A549 (cell line): ENCODE measurements at regions not wholly inside any gene's neighbourhood (a gene's known extent, or its start where the extent isn't known, plus 50 kb on each side); places are given as distances from the start of the nearest gene placed in this dataset.

ENCODE experiments used
- ATAC-seq, 2 experiments: fragments of 200-7000 bp in 1 of 2; fragments of >200 bp in 1 of 2; cut with Nextera tagmentation in 1 of 2; cut with Tn5 transposase in 1 of 2; 3 replicates each; pipeline versions ENCODE4 v1.8.0 to v1.9.1; 2018 to 2020; ENCODE audit warnings: mild to moderate bottlenecking in 1 of 2, moderate library complexity in 1 of 2
- CTCF ChIA-PET: fragments of 300-600 bp; sonication (Branson Sonifier 250); formaldehyde crosslinking; extraction: SDS; loops from one replicate; lab custom pipeline; 2021; ENCODE audit warnings: antibody characterized with exemption, inconsistent platforms; lab: Yijun Ruan, JAX
- POLR2A ChIA-PET: fragments of 350-600 bp; formaldehyde crosslinking; extraction: SDS; loops from one replicate; lab custom pipeline; 2021; ENCODE audit warnings: antibody characterized with exemption, inconsistent platforms; lab: Yijun Ruan, JAX
- DNase-seq, 2 experiments: peaks; one replicate each; pipeline versions ENCODE4 v3.0.0 to v3.0.0-alpha.2; 2011 to 2016; ENCODE audit warnings: low read depth in 1 of 2, low spot score in 1 of 2
- FAIRE-seq: peaks from 2 replicates; lab custom pipeline; 2011; peaks lifted over from hg19 to GRCh38; lab: Jason Lieb, UNC
- H3K27ac ChIP-seq, 2 experiments: fragments of >200 bp; sonication (Bioruptor Twin); formaldehyde crosslinking; 3 replicates each; pipeline ENCODE4 v1.5.1; 2016 to 2017
- H3K4me1 ChIP-seq: fragments of >200 bp; sonication (Bioruptor Twin); formaldehyde crosslinking; 3 replicates; pipeline ENCODE4 v1.6.1; 2016
- H3K4me2 ChIP-seq: fragments of >200 bp; sonication (Bioruptor Twin); formaldehyde crosslinking; 3 replicates; pipeline ENCODE4 v1.6.1; 2016
- H3K4me3 ChIP-seq: fragments of >200 bp; sonication (Bioruptor Twin); formaldehyde crosslinking; 3 replicates; pipeline ENCODE4 v1.5.1; 2016
- H3K9me3 ChIP-seq: fragments of >200 bp; sonication (Bioruptor Twin); formaldehyde crosslinking; 3 replicates; pipeline ENCODE4 v1.6.1; 2016
- BHLHE40 ChIP-seq: IDR thresholded peaks from 2 replicates; pipeline ENCODE4 v1.6.1; 2012; ENCODE audit warnings: low read depth, low read length, inconsistent platforms
- CBX2 ChIP-seq: fragments of 200-600 bp; sonication (generic); IDR thresholded peaks from 2 replicates; pipeline ENCODE4 v1.6.1; 2016; ENCODE audit warnings: low read depth, mild to moderate bottlenecking, borderline replicate concordance
- CHD2 ChIP-seq: fragments of 150-350 bp; IDR thresholded peaks from 2 replicates; pipeline ENCODE4 v1.6.1; 2014; ENCODE audit warnings: low read length; ENCODE audit not compliant: partially characterized antibody
- CTCF ChIP-seq: fragments of >200 bp; sonication (Bioruptor Twin); formaldehyde crosslinking; IDR thresholded peaks from 3 replicates; pipeline ENCODE4 v1.5.1; 2016
- EHF ChIP-seq: fragments of 250-450 bp; sonication (Bioruptor Pico); IDR thresholded peaks from 2 replicates; pipeline ENCODE4 v1.5.0; 2020; ENCODE audit warnings: mild to moderate bottlenecking
- ESRRA ChIP-seq: fragments of 150-350 bp; IDR thresholded peaks from 2 replicates; pipeline ENCODE4 v1.6.1; 2014; ENCODE audit warnings: mild to moderate bottlenecking, low read length, borderline replicate concordance
- FOSB ChIP-seq: fragments of 250-450 bp; sonication (Bioruptor Pico); IDR thresholded peaks from 2 replicates; pipeline ENCODE4 v1.5.0; 2020; ENCODE audit warnings: mild to moderate bottlenecking, moderate library complexity
- FOSL2 ChIP-seq, 2 experiments: fragments of 450-650 bp in 1 of 2; fragments of >200 bp in 1 of 2; sonication (Bioruptor Twin) in 1 of 2; formaldehyde crosslinking; IDR thresholded peaks; 2 replicates each; pipeline versions ENCODE4 v1.5.0 to v1.6.1; 2016 to 2020; ENCODE audit warnings: mild to moderate bottlenecking in 1 of 2, moderate library complexity in 1 of 2
- HDAC2 ChIP-seq: fragments of 200-600 bp; sonication (generic); IDR thresholded peaks from 2 replicates; pipeline ENCODE4 v1.6.1; 2016
- HOXA7 ChIP-seq: fragments of 250-450 bp; sonication (Bioruptor Pico); IDR thresholded peaks from 2 replicates; pipeline ENCODE4 v1.5.0; 2020; ENCODE audit warnings: mild to moderate bottlenecking, moderate library complexity
- HOXB13 ChIP-seq: fragments of 250-450 bp; sonication (Bioruptor Pico); IDR thresholded peaks from 2 replicates; pipeline ENCODE4 v1.5.0; 2020; ENCODE audit warnings: low read depth, mild to moderate bottlenecking, moderate library complexity
- JUN ChIP-seq, 2 experiments: fragments of >200 bp; sonication (Bioruptor Twin); formaldehyde crosslinking; IDR thresholded peaks; 2 replicates in 1 of 2; 3 replicates in 1 of 2; pipeline ENCODE4 v1.6.1; 2016 to 2017
- JUNB ChIP-seq: fragments of >200 bp; sonication (Bioruptor Twin); formaldehyde crosslinking; IDR thresholded peaks from 2 replicates; pipeline ENCODE4 v1.6.1; 2016
- KDM5A ChIP-seq: fragments of 200-600 bp; sonication (generic); IDR thresholded peaks from 2 replicates; pipeline ENCODE4 v1.6.1; 2016; ENCODE audit warnings: antibody characterized with exemption, mild to moderate bottlenecking
- MAFK ChIP-seq: fragments of 450-650 bp; IDR thresholded peaks from 2 replicates; pipeline ENCODE4 v1.6.1; 2014; ENCODE audit not compliant: partially characterized antibody
- MAX ChIP-seq: IDR thresholded peaks from 2 replicates; pipeline ENCODE4 v1.6.1; 2012
- NPAS2 ChIP-seq: fragments of 250-450 bp; sonication (Bioruptor Pico); IDR thresholded peaks from 2 replicates; pipeline ENCODE4 v1.8.0; 2022; ENCODE audit warnings: mild to moderate bottlenecking, moderate library complexity, borderline replicate concordance
- PBX3 ChIP-seq: IDR thresholded peaks from 2 replicates; pipeline ENCODE4 v1.6.1; 2012
- PHF8 ChIP-seq: fragments of 200-600 bp; sonication (generic); IDR thresholded peaks from 2 replicates; pipeline ENCODE4 v1.6.1; 2016; ENCODE audit warnings: low read depth, mild to moderate bottlenecking, antibody characterized with exemption, moderate library complexity, borderline replicate concordance
- POLR2AphosphoS2 ChIP-seq: conservative IDR thresholded peaks from 2 replicates; pipeline ENCODE4 v1.6.1; 2012; ENCODE audit warnings: low read length, improper control_type of control experiment, inconsistent platforms
- RARB ChIP-seq: fragments of 250-450 bp; sonication (Bioruptor Pico); IDR thresholded peaks from 2 replicates; pipeline ENCODE4 v1.8.0; 2021; ENCODE audit warnings: mild to moderate bottlenecking, moderate library complexity
- REST ChIP-seq: fragments of 200-600 bp; sonication (generic); IDR thresholded peaks from 2 replicates; pipeline ENCODE4 v1.6.1; 2016; ENCODE audit warnings: antibody characterized with exemption, mild to moderate bottlenecking, moderate library complexity
- SREBF2 ChIP-seq: fragments of 450-650 bp; IDR thresholded peaks from 2 replicates; pipeline ENCODE4 v1.6.1; 2014; ENCODE audit warnings: mild to moderate bottlenecking, moderate library complexity
- USF2 ChIP-seq: fragments of 450-650 bp; IDR thresholded peaks from 2 replicates; pipeline ENCODE4 v1.6.1; 2014; ENCODE audit warnings: antibody characterized with exemption
- ZFP36 ChIP-seq: fragments of 450-650 bp; IDR thresholded peaks from 2 replicates; pipeline ENCODE4 v1.6.1; 2014; ENCODE audit warnings: borderline replicate concordance; ENCODE audit not compliant: partially characterized antibody
- ZNF302 ChIP-seq: fragments of 250-450 bp; sonication (Bioruptor Pico); IDR thresholded peaks from 2 replicates; pipeline ENCODE4 v1.9.0; 2021; ENCODE audit warnings: inconsistent platforms, mild to moderate bottlenecking, moderate library complexity
- ZSCAN20 ChIP-seq: fragments of 250-450 bp; sonication (Bioruptor Pico); IDR thresholded peaks from 2 replicates; pipeline ENCODE4 v1.8.0; 2022; ENCODE audit warnings: mild to moderate bottlenecking, moderate library complexity
- WGBS: methylation state at CpG from one replicate; pipeline ENCODE4 v1.1.6; 2017; ENCODE audit errors: missing lambda C conversion rate; 5-methylcytosine and 5-hydroxymethylcytosine counted together

GRCh38 chr5:2191972-2192371 is 309.2 kb upstream of the IRX4 start:
- WGBS: 17% methylated on average over 6 of the region's 6 CpGs
- no peak for DNase-seq
- POLR2A ChIA-PET: no interaction called here

GRCh38 chr5:2190549-2190948 is 307.8 kb upstream of the IRX4 start:
- DNase-seq (no peak), ATAC-seq (no peak), FAIRE-seq (no peak)
- CTCF ChIA-PET: no interaction called here
- Histone ChIP-seq H3K4me3 (no peak overlapping the region), H3K4me2 (no peak overlapping the region), H3K27ac (no peak overlapping the region), H3K9me3 (0 out of 3 replicates have a peak, but pooled peaks cover 2% of the 10 kb centered on the region), H3K4me1 (no peaks in the 10 kb centered on the region)
- 2% methylated on average over 9 of the region's 9 CpGs for WGBS
- no peak for TF ChIP-seq HDAC2
- TF ChIP-seq POLR2AphosphoS2: no peak
- POLR2A ChIA-PET: no interaction called here

More at GRCh38 chr5:2191972-2192371, 309.2 kb upstream of the IRX4 start:
- CTCF ChIA-PET: no interaction called here
- Histone ChIP-seq H3K4me3 (no peak overlapping the region), H3K9me3 (0 out of 3 replicates have a peak, but pooled peaks cover 2% of the 10 kb centered on the region)
- no peak for FAIRE-seq
- no peak for TF ChIP-seq FOSB (CRISPR knock-in tag)
- no peak for TF ChIP-seq CBX2
- TF ChIP-seq SREBF2: no peak
- TF ChIP-seq MAFK: no peak
- no peak for TF ChIP-seq PHF8
- no peak for TF ChIP-seq KDM5A
- no peak for TF ChIP-seq JUN (IDR thresholded peaks at IDR 0.05)
- TF ChIP-seq MAX: no peak
- TF ChIP-seq, all 56 proteins: peak for 0
- H3K27ac ChIP-seq: no peak overlapping the region
- peak in 1 of 2 experiments; percentile 34; a peak in 1 of 6 replicates for ATAC-seq
- H3K4me2 ChIP-seq: no peak overlapping the region
- no peaks in the 10 kb centered on the region for H3K4me1 ChIP-seq

GRCh38 chr5:2188661-2189060 is 305.9 kb upstream of the IRX4 start:
- no peak overlapping the region for H3K4me2 ChIP-seq
- DNase-seq: no peak
- ATAC-seq: no peak
- no peak overlapping the region for H3K27ac ChIP-seq
- POLR2A ChIA-PET: no interaction called here
- CTCF ChIA-PET: no interaction called here
- H3K4me1 ChIP-seq: no peaks in the 10 kb centered on the region
- no peak for FAIRE-seq
- no peak for TF ChIP-seq CHD2
- no peak for TF ChIP-seq ESRRA
- TF ChIP-seq CBX2: no peak
- TF ChIP-seq HOXB13 (CRISPR knock-in tag): no peak
- no peak for TF ChIP-seq EHF
- TF ChIP-seq ZFP36: no peak
- no peak for TF ChIP-seq PBX3
- TF ChIP-seq PHF8: no peak
- no peak for TF ChIP-seq USF2
- no peak for TF ChIP-seq FOSL2 (IDR thresholded peaks at IDR 0.05)
- no peak for TF ChIP-seq FOSL2 (CRISPR knock-in tag; IDR thresholded peaks at IDR 0.05)
- no peak for TF ChIP-seq BHLHE40
- TF ChIP-seq NPAS2 (CRISPR knock-in tag): no peak
- TF ChIP-seq RARB (CRISPR knock-in tag): no peak
- no peak for TF ChIP-seq ZSCAN20
- no peak for TF ChIP-seq CTCF
- no peak for TF ChIP-seq HOXA7 (CRISPR knock-in tag)
- no peak for TF ChIP-seq JUNB
- no peak for TF ChIP-seq JUN (IDR thresholded peaks at IDR 0.05)
- TF ChIP-seq REST: no peak
- TF ChIP-seq ZNF302 (CRISPR knock-in tag): no peak
- 41% methylated on average over 4 of the region's 4 CpGs for WGBS
- no peaks in the 10 kb centered on the region for H3K9me3 ChIP-seq
- H3K4me3 ChIP-seq: no peak overlapping the region
